HG03095 (cell line): ENCODE measurements at regions not wholly inside any gene's neighbourhood (a gene's known extent, or its start where the extent isn't known, plus 50 kb on each side); places are given as distances from the start of the nearest gene placed in this dataset.
"Not testable (repeated sequence)": the region's sequence is repeated elsewhere in the genome, so short reads cannot be mapped to it uniquely, and the experiment has no call there.

Experiments used
- ATAC-seq: cut with Tn5 transposase; IDR thresholded peaks from one replicate; pipeline ENCODE4 v1.9.1; 2021; ENCODE audit warnings: moderate library complexity; ENCODE audit not compliant: unreplicated experiment

- no peak for ATAC-seq
Measured at GRCh38 chr14:106347890-106348755, 821.7 kb downstream of the TMEM121 start.

- ATAC-seq: not testable (repeated sequence)
Measured at GRCh38 chr14:106348873-106349540, 822.6 kb downstream of the TMEM121 start.

- not testable (repeated sequence) for ATAC-seq
Measured at GRCh38 chr14:106349678-106350457, 823.5 kb downstream of the TMEM121 start.

GRCh38 chr14:106355007-106355791, 828.8 kb downstream of the TMEM121 start:
- not testable (repeated sequence) for ATAC-seq

GRCh38 chr14:106355881-106356642, 829.7 kb downstream of the TMEM121 start:
- ATAC-seq: not testable (repeated sequence)

- ATAC-seq: not testable (repeated sequence)
Measured at GRCh38 chr14:106356643-106356930, 830.2 kb downstream of the TMEM121 start.

- not testable (repeated sequence) for ATAC-seq
Measured at GRCh38 chr14:106359157-106359887, 832.9 kb downstream of the TMEM121 start.

GRCh38 chr14:106365371-106365770, 839.0 kb downstream of the TMEM121 start:
- ATAC-seq: not testable (repeated sequence)

- not testable (repeated sequence) for ATAC-seq
Measured at GRCh38 chr14:106365894-106366293, 839.5 kb downstream of the TMEM121 start.

- not testable (repeated sequence) for ATAC-seq
Measured at GRCh38 chr14:106366971-106367370, 840.6 kb downstream of the TMEM121 start.

- ATAC-seq: not testable (repeated sequence)
Measured at GRCh38 chr14:106369456-106369855, 843.1 kb downstream of the TMEM121 start.

GRCh38 chr14:106372870-106373652, 846.7 kb downstream of the TMEM121 start:
- ATAC-seq: no peak

GRCh38 chr14:106373653-106374110, 847.3 kb downstream of the TMEM121 start:
- not testable (repeated sequence) for ATAC-seq

- ATAC-seq: no peak
Measured at GRCh38 chr14:106377432-106377831, 851.0 kb downstream of the TMEM121 start.

GRCh38 chr14:106378191-106378590, 851.8 kb downstream of the TMEM121 start:
- ATAC-seq: no peak

- ATAC-seq: no peak
Measured at GRCh38 chr14:106380740-106381139, 854.4 kb downstream of the TMEM121 start.

- ATAC-seq: not testable (repeated sequence)
Measured at GRCh38 chr14:106389186-106389585, 862.8 kb downstream of the TMEM121 start.

GRCh38 chr14:106390401-106390800, 864.0 kb downstream of the TMEM121 start:
- no peak for ATAC-seq
